ENCODE measurements at regions not wholly inside any gene's neighbourhood (a gene's known extent, or its start where the extent isn't known, plus 50 kb on each side); places are given as distances from the start of the nearest gene placed in this dataset.
"Not testable (repeated sequence)": the region's sequence is repeated elsewhere in the genome, so short reads cannot be mapped to it uniquely, and the experiment has no call there.

DNA sequence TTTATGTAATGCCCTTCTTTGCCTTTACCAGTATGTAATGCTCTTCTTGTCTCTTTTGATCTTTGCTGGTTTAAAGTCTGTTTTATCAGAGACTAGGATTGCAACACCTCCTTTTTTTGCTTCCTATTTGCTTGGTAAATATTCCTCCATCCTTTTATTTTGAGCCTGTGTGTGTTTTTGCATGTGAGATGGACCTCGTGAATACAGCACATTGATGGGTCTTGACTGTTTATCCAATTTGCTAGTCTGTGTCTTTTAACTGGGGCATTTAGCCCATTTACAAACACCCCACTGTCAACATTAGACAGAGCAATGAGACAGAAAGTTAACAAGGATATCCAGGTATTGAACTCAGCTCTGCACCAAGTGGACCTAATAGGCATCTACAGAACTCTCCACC lies 128.9 kb upstream of the ST6GALNAC5 start (continued):
- TF ChIP-seq SP140L (CRISPR knock-in tag; IDR thresholded peaks at IDR 0.05; ENCODE audit: borderline replicate concordance) (0 out of 2 replicates have a peak, but pooled peaks have one; percentile 43), TEAD3 (CRISPR knock-in tag; optimal IDR thresholded peaks at IDR 0.05; ENCODE audit: borderline replicate concordance) (peak; percentile 15), PATZ1 (CRISPR knock-in tag; IDR thresholded peaks at IDR 0.05) (peak; percentile 55; the same call in 1 of the 2 replicates), SOX6 (CRISPR knock-in tag; IDR thresholded peaks at IDR 0.05) (peak; percentile 94), FOXK1 (CRISPR knock-in tag; IDR thresholded peaks at IDR 0.05; ENCODE audit: borderline replicate concordance, low read depth) (peak; percentile 31; the same call in 1 of the 2 replicates), FOXK2 (IDR thresholded peaks at IDR 0.05) (0 out of 2 replicates have a peak, but pooled peaks have one; percentile 36), FOXA3 (CRISPR knock-in tag; IDR thresholded peaks at IDR 0.05) (peak; percentile 79), NONO (CRISPR knock-in tag; conservative IDR thresholded peaks at IDR 0.05) (0 out of 2 replicates have a peak, but pooled peaks have one; percentile 26), HNF1A (CRISPR knock-in tag; IDR thresholded peaks at IDR 0.05; ENCODE audit: borderline replicate concordance) (peak; percentile 24; the same call in 1 of the 2 replicates), EP300 (IDR thresholded peaks at IDR 0.05; ENCODE audit: low read depth in 2 of 2, low read length in 2 of 2) (peak; percentile 43 to 56; a peak in 2 of 4 replicates), TCF7L2 (IDR thresholded peaks at IDR 0.05; ENCODE audit: low read depth, low read length) (0 out of 2 replicates have a peak, but pooled peaks have one; percentile 38), HDAC1 (CRISPR knock-in tag; IDR thresholded peaks at IDR 0.05) (peak; percentile 74)
- not testable (repeated sequence) for TF ChIP-seq SOX6 (IDR thresholded peaks at IDR 0.05); NONO (IDR thresholded peaks at IDR 0.05); HNF1A (IDR thresholded peaks at IDR 0.05; ENCODE audit: low read depth); EP300 (CRISPR knock-in tag; IDR thresholded peaks at IDR 0.05; ENCODE audit: borderline replicate concordance)
- TF ChIP-seq, protein P1, sequence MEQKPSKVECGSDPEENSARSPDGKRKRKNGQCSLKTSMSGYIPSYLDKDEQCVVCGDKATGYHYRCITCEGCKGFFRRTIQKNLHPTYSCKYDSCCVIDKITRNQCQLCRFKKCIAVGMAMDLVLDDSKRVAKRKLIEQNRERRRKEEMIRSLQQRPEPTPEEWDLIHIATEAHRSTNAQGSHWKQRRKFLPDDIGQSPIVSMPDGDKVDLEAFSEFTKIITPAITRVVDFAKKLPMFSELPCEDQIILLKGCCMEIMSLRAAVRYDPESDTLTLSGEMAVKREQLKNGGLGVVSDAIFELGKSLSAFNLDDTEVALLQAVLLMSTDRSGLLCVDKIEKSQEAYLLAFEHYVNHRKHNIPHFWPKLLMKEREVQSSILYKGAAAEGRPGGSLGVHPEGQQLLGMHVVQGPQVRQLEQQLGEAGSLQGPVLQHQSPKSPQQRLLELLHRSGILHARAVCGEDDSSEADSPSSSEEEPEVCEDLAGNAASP (CRISPR knock-in tag; IDR thresholded peaks at IDR 0.05; ENCODE audit: borderline replicate concordance), result 0 out of 2 replicates have a peak, but pooled peaks have one; percentile 20
- TF ChIP-seq, protein P2, sequence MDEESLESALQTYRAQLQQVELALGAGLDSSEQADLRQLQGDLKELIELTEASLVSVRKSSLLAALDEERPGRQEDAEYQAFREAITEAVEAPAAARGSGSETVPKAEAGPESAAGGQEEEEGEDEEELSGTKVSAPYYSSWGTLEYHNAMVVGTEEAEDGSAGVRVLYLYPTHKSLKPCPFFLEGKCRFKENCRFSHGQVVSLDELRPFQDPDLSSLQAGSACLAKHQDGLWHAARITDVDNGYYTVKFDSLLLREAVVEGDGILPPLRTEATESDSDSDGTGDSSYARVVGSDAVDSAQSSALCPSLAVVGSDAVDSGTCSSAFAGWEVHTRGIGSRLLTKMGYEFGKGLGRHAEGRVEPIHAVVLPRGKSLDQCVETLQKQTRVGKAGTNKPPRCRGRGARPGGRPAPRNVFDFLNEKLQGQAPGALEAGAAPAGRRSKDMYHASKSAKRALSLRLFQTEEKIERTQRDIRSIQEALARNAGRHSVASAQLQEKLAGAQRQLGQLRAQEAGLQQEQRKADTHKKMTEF (CRISPR knock-in tag; IDR thresholded peaks at IDR 0.05), result peak; percentile 63; the same call in 1 of the 2 replicates

Measured in HepG2 (cell line).